GM19351 (cell line): ENCODE measurements at regions not wholly inside any gene's neighbourhood (a gene's known extent, or its start where the extent isn't known, plus 50 kb on each side); places are given as distances from the start of the nearest gene placed in this dataset.
A peak's percentile ranks its signal among the peaks of the same experiment; 100 is the strongest.

ENCODE experiments used
- ATAC-seq: cut with Tn5 transposase; IDR thresholded peaks from one replicate; pipeline ENCODE4 v1.9.1; 2021; ENCODE audit warnings: mild to moderate bottlenecking, moderate library complexity; ENCODE audit not compliant: unreplicated experiment

DNA sequence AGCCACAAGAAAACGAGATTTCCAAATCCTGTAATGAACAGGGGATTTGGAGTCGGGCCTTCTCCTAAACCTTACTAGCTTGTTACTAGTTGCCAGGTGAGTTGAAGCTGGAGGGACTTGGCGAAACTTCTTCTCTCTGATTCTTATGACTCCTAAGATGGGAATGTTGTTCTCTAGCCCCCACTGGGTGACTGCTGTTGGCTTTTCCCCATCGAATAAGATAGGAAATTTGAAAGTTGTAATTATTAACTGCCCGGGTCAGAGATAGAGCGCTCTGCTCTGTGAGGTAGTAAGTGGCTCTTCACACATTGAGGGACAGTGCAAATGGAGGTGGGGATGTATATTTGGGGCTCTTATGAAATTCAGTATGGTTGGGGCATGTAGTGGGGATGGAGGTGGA is 111.2 kb upstream of the MBNL2 start:
- ATAC-seq, result no peak

DNA sequence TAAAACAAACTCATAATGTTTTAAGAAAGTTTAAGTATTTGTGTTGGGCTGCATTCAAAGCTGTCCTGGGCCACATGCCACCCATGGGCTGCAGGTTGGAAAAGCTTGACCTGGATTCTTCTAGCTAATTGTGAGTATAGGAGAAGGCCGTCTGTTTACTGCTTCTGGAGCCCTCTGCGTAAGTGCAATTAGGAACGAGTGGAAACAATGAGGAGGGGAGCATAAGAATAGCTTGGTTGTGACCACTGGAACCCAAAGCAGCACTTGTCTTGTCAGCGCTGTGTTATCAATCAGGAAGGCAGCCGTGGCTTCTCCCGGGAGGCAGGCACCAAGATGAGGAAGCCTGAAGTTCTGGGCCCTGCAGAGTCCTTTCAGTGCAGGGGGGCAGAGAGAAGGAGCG is 110.4 kb upstream of the MBNL2 start:
- no peak for ATAC-seq

DNA sequence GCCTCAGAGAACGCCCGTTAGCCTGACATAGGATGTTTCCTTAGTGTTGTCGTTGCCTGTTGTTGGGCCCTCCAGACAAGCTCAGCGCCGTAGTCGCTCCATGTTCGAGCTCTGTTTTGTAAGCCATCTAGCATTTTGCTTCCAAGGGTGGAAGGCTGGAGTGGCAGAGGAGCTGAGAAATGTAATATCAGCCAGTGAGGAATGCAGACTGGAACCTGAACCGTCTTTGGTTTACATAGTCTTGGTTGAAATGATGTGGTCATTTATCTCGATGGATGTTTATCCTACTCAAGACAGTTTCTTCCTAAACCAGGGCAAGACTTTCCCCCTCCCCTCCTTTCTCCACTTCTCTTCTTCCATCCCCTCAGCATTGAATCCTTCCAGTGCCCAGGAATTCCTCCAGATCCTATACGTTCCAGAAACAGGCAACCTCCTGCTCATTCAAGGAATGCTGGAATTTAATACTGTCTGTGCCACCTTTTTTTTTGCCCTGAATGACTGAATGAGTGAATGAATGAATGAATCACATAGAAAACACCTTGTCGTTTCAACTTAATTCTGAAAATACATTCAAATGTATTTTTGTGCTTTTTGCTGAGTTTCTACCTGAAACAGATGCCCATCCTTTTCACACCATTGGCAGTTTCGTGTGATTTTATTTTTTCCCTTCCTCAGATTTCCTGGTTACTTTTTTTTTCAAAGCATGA is 109.5 kb upstream of the MBNL2 start:
- no peak for ATAC-seq

- ATAC-seq, result no peak
Observed at GRCh38 chr13:97113231-97114001, 108.7 kb upstream of the MBNL2 start.

DNA sequence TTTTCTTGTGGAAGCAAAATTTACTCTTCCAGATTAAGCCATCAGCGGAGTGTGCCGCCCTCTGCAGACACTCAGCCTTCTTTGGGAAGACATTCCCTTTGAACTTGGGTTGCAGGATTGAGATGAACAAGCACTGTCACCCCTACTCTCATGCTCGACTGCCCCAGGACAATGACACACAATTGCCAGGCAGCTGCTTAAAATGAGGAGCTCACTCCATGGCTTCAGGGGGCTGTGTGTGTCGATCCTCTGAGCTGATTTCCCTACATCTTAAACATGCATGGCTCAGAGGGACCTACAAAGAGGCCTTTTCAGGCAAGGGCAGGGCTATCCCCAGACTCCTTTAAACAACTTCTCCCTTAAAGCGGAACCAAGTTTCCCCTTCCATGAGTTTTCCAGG is 107.5 kb upstream of the MBNL2 start:
- no peak for ATAC-seq

DNA sequence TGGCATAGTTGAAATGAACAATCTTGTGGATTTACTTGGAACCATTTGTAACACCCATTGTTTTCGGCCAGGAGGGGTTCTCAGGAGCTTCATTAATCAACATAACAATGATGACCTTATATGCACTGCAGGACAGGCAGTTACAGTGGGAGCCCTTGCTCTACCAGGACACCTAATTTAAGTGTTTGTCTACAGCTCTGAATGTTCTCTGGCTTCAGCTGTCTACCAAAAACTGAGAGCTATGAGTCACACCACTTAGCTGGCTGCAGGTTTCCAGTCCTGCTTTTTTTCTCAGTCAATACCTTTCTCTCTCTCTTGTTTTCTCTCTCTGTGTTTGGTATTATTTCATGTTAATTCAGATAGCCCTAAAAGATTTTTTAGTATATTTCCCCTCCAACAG is 105.4 kb upstream of the MBNL2 start:
- peak; percentile 99 for ATAC-seq

- ATAC-seq, result no peak
Observed at GRCh38 chr13:97117388-97117910, 104.7 kb upstream of the MBNL2 start.

GRCh38 chr13:97119943-97120342 is 102.2 kb upstream of the MBNL2 start:
- ATAC-seq, result no peak

DNA sequence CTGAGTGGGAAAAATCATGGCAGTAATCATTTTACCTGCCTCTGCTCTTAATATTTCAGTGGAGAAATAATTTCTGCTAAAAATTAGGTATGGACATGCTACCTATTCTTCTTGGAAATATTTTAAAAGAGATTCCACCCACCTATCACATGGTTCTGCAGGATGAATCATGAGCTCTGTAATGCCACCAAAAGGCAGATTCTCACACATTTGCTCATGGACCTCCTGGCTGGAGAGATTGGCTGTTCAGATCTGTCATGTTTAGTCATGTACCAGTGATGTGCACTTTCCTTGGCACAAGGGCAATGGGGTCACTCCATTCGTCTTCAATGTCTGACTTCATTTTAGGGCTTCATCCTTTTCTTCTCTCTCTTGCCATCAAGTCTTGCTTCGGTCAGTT is 101.8 kb upstream of the MBNL2 start:
- ATAC-seq, result no peak

- no peak for ATAC-seq
Observed at GRCh38 chr13:97120976-97121375, 101.2 kb upstream of the MBNL2 start.

GRCh38 chr13:97121894-97122293 is 100.2 kb upstream of the MBNL2 start:
- no peak for ATAC-seq

DNA sequence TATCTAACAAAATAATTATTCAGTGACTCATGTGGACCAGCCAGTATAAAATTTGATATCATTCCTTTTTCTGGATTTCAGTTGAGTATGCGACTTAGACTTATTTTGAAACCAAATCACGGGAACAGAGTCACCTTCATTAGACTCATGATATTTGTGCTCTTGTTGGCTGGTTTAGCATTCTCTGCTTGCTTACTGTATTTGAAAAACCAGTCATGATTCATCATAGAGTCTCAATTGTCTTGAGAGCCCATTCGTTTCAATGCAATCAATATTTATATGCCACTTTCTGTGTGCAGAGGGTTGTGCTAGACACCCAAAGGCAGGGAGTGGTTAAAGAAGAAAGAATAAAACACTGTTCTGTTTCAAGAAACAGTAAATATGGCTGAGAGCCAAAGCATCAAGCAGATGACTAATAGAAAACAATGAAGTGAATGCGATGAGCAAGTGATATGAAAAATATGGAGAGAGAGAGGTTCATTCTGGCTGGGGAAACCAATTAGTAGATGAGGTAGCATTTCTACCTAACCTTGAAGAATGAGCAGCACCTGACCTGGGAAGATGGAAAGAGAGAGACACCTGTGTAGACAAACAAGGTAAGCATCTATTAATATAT is 99.6 kb upstream of the MBNL2 start:
- ATAC-seq, result no peak

DNA sequence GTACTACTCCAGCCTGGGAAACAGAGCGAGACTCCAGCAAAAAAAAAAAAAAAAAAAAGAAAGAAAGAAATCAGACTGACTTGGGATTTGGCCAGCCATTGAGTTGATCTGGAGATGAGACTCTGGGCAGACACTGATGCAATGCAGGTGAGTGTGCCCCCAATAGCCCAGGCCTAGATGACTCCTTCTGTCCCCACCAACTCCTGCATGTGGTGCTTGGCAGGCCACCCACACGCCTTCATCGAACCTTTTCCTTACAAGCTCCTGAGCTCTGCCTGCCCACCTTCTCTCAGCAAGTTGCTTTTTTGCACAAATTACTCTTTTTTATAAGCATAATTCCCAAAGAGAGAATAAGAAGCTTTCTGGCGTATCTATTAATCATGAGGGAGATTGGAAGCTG is 97.9 kb upstream of the MBNL2 start:
- no peak for ATAC-seq

DNA sequence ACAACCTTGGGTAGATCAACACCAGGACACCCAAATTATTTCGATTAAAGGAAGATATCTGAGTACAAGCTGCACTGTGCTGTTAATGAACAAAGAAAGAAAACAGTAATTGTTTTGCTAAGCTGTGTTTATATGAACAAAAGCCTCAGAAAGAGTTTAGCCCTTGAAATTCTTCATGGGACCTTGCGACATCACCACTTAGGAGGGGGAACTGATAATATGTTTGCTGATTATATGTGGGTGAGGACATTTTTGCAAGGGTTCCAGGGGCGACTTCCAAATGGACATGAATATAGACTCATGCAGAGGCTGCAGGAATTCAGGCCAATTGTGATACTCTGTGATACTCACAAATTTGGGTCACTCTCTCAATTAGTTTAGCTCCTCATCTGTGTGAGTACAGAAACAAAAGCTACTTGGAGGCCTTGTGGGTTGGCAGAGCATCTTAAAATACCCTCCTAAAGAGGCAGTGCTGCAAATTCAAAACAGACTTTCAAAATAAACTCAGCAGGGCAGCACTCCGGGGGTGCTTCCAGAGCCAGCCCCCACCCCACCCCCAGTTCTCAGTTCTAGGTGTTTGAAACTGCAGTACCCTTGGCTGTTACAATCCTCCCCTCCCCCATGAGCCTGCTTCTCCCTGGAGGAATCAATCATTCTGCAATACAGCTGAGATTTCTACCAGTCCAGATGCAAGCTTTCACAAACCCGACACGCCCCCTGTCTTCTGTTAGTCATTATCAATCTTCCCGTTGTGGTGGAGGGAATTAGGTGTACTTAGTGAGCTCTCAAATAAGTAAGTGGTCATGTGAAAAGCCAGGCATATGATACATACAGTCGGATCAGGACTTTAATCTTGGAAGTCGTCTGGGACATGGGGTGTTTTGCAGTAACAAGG is 97.0 kb upstream of the MBNL2 start:
- peak; percentile 34 for ATAC-seq

DNA sequence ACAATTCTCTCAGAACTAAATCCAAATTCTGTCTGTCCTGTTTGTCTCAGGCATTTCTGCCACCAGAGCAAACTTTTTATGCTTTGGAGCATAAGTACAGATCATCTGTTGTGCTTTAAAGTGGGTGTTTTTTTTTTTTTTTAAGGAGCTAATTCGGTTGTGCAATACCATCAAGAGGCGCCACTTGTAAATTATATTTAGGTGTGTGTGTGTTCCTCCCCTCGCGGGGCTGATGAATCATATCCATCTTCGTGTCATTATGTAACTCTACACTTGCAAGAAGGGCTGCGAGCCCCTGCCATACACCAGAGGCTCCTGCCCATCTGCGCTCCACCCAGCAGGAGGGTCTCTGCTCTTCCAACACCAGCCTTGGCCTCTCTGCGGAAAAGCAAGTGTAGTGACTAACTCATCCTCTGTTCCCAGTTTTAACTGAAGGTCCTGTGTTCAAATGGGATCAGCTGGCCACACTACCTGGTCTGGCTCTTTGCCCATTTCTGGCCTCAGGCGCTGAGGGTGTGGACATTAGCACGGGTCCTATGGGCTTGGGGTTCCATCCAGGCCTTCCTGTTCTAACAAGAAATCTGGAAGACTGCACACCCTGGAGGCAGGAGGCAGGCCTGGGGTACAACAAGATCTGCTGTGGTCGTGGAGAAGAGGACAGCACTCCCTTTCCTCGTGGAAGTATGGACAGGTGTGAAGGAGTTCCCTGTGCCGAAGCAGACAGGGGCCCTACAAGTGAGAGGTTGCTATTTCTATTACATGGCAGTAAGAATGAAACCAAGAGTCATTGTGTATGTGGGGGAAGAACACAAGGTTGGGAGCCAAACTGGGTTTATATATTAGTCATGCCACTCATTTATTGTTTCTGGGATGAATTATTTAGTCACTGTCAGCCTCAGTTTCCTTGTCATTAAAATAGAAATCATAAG is 96.1 kb upstream of the MBNL2 start:
- peak; percentile 94 for ATAC-seq

- ATAC-seq, result no peak
Observed at GRCh38 chr13:97127842-97128241, 94.3 kb upstream of the MBNL2 start.

DNA sequence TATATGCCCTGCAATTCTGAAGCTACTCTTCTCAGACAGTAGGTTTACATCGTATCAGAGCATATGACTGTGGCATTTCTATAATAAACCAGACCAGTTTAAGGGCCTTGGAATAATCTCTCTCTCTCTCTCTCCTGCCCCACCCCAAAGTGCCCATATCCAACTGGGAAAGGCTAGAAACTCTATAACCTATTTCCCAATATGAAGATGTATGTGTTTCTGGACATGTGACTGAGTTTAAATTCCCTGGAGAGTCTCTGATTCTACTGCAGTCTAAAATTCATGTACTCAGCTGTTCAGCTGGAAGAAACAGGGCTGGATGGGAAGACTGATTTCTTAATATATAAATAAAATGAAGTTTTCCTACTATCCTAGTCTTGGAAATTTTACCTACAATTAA is 91.9 kb upstream of the MBNL2 start:
- no peak for ATAC-seq

DNA sequence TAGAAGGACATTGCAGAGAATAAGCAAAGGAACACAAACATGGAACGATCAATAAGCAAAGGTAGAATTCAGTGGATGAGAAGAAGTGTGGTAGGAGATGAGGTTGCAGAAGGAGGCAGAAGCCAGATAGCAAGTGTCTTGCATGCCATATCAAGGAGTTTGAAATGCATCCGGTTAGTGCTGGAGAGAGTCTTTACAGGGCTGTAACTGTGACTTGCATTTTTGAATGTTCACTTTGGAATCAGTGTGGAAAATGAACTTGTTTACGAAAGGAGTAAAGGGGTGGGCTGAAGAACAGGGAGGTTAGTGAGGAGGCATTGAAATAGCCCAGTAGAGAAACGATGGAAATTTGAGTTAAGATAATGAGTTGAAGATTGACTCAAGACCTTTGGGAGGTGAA is 90.7 kb upstream of the MBNL2 start:
- no peak for ATAC-seq

- no peak for ATAC-seq
Observed at GRCh38 chr13:97133554-97133953, 88.6 kb upstream of the MBNL2 start.

DNA sequence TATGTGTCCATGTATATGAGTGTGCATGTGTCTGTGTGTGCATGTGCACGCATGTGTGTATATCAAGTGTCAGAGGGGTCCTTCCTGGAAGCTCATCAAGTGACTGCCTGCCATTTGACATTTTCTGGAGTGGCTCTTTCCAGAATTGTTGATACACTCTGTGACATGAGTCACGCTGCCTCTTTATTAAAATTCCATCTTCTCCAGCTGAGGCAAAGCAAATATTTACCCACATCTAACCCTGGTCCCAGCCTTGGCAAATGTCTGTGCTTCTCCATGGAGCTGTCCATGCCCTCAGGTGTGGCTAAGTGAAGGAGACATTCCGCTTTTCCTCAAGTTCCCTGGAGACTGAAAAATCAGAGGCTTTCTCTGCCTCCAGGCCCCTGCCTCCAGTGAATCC is 88.2 kb upstream of the MBNL2 start:
- no peak for ATAC-seq
